Thyroid gland (tissue), 4 donors: ENCODE measurements at regions not wholly inside any gene's neighbourhood (a gene's known extent, or its start where the extent isn't known, plus 50 kb on each side); places are given as distances from the start of the nearest gene placed in this dataset.

Experiments used
- CTCF ChIP-seq, 6 experiments: fragments of 200-600 bp in 3 of 6; fragments of 450-650 bp in 3 of 6; sonication (generic) in 3 of 6; IDR thresholded peaks; one replicate each; pipeline ENCODE4 v1.5.1; 2016 to 2019; ENCODE audit warnings: antibody characterized with exemption in 6 of 6, mild to moderate bottlenecking in 2 of 6, inconsistent platforms in 1 of 6, moderate library complexity in 1 of 6
- POLR2A ChIP-seq, 2 donors: fragments of 450-650 bp; IDR thresholded peaks; one replicate each; pipeline ENCODE4 v1.6.1; 2017; ENCODE audit warnings: antibody characterized with exemption in 2 of 2, mild to moderate bottlenecking in 2 of 2, moderate library complexity in 1 of 2

GRCh38 chr1:157304271-157304670 lies 166.1 kb upstream of the ETV3 start:
- TF ChIP-seq CTCF (IDR thresholded peaks at IDR 0.05) (no peak), POLR2A (IDR thresholded peaks at IDR 0.05) (no peak)
